Subcutaneous abdominal adipose tissue (tissue), 5 donors: ENCODE measurements at regions not wholly inside any gene's neighbourhood (a gene's known extent, or its start where the extent isn't known, plus 50 kb on each side); places are given as distances from the start of the nearest gene placed in this dataset.
A peak's percentile ranks its signal among the peaks of the same experiment; 100 is the strongest.

Experiments used
- H3K27ac ChIP-seq: one replicate; pipeline ENCODE4 v1.7.0; 2013; ENCODE audit warnings: low read depth, mild to moderate bottlenecking, inconsistent platforms, low read length, moderate library complexity
- H3K27me3 ChIP-seq, 5 donors: one replicate each; pipeline ENCODE4 v1.7.0; 2013; ENCODE audit warnings: low read length in 5 of 5, inconsistent platforms in 1 of 5; ENCODE audit not compliant: control insufficient read depth in 5 of 5, insufficient read depth in 4 of 5
- H3K36me3 ChIP-seq, 5 donors: one replicate each; pipeline ENCODE4 v1.7.0; 2013; ENCODE audit warnings: low read length in 5 of 5; ENCODE audit not compliant: control insufficient read depth in 5 of 5, insufficient read depth in 5 of 5
- H3K4me1 ChIP-seq, 5 donors: one replicate each; pipeline ENCODE4 v1.7.0; 2013; ENCODE audit warnings: low read length in 5 of 5, mild to moderate bottlenecking in 3 of 5, moderate library complexity in 1 of 5; ENCODE audit not compliant: control insufficient read depth in 5 of 5, insufficient read depth in 5 of 5
- H3K4me3 ChIP-seq, 5 donors: one replicate each; pipeline ENCODE4 v1.7.0; 2013; ENCODE audit warnings: low read length in 5 of 5, low read depth in 1 of 5
- H3K9ac ChIP-seq, 5 donors: one replicate each; pipeline ENCODE4 v1.7.0; 2013; ENCODE audit warnings: low read length in 5 of 5, mild to moderate bottlenecking in 4 of 5, moderate library complexity in 3 of 5
- H3K9me3 ChIP-seq, 5 donors: one replicate each; pipeline ENCODE4 v1.7.0; 2013; ENCODE audit warnings: low read length in 5 of 5; ENCODE audit not compliant: control insufficient read depth in 5 of 5
- donor health status: healthy.
- donor health status: healthy.
- donor health status: healthy.
- donor health status: healthy.
- donor health status: healthy.

GRCh38 chr12:58174316-58174715, 232.9 kb downstream of the ATP23 start:
- H3K4me1 ChIP-seq: peaks cover 3 to 18% (median 13%) of the 10 kb centered on the region in 5 donors
- no peaks in the 10 kb centered on the region for H3K27me3 ChIP-seq
- peak overlapping the region in 1 of 5 donors; percentile 8 for H3K9ac ChIP-seq
- no peaks in the 10 kb centered on the region for H3K9me3 ChIP-seq
- no peak overlapping the region for H3K27ac ChIP-seq
- H3K4me3 ChIP-seq: no peak overlapping the region
- no peaks in the 10 kb centered on the region for H3K36me3 ChIP-seq

- Histone ChIP-seq H3K4me3 (no peak overlapping the region), H3K27me3 (no peaks in the 10 kb centered on the region), H3K9me3 (no peaks in the 10 kb centered on the region), H3K36me3 (no peaks in the 10 kb centered on the region), H3K27ac (no peak overlapping the region), H3K4me1 (peaks cover 3 to 18% (median 13%) of the 10 kb centered on the region in 5 donors), H3K9ac (no peak overlapping the region)
Measured at GRCh38 chr12:58176296-58176869, 235.0 kb downstream of the ATP23 start.

- Histone ChIP-seq H3K4me1 (peaks cover 0 to 15% (median 13%) of the 10 kb centered on the region in 5 donors), H3K9me3 (no peaks in the 10 kb centered on the region), H3K36me3 (no peaks in the 10 kb centered on the region), H3K4me3 (no peak overlapping the region), H3K27me3 (no peaks in the 10 kb centered on the region), H3K27ac (no peak overlapping the region), H3K9ac (no peak overlapping the region)
Measured at GRCh38 chr12:58177366-58177765, 236.0 kb downstream of the ATP23 start.

- peaks cover 0 to 5% (median 0%) of the 10 kb centered on the region in 5 donors for H3K4me1 ChIP-seq
- H3K36me3 ChIP-seq: no peaks in the 10 kb centered on the region
- no peak overlapping the region for H3K9ac ChIP-seq
- no peaks in the 10 kb centered on the region for H3K27me3 ChIP-seq
- no peak overlapping the region for H3K27ac ChIP-seq
- no peak overlapping the region for H3K4me3 ChIP-seq
- H3K9me3 ChIP-seq: peaks cover 0 to 7% (median 5%) of the 10 kb centered on the region in 5 donors
Measured at GRCh38 chr12:58184212-58184611, 242.8 kb downstream of the ATP23 start.

- Histone ChIP-seq H3K27me3 (no peaks in the 10 kb centered on the region), H3K27ac (no peak overlapping the region), H3K4me1 (peaks cover 0 to 5% (median 0%) of the 10 kb centered on the region in 5 donors), H3K36me3 (no peaks in the 10 kb centered on the region), H3K4me3 (no peak overlapping the region), H3K9me3 (peaks cover 0 to 7% (median 5%) of the 10 kb centered on the region in 5 donors), H3K9ac (no peak overlapping the region)
Measured at GRCh38 chr12:58186401-58186800, 245.0 kb downstream of the ATP23 start.

- peaks cover 0 to 7% (median 5%) of the 10 kb centered on the region in 5 donors for H3K9me3 ChIP-seq
- no peak overlapping the region for H3K9ac ChIP-seq
- H3K27ac ChIP-seq: no peak overlapping the region
- no peaks in the 10 kb centered on the region for H3K27me3 ChIP-seq
- H3K4me3 ChIP-seq: no peak overlapping the region
- no peaks in the 10 kb centered on the region for H3K36me3 ChIP-seq
- peaks cover 0 to 5% (median 0%) of the 10 kb centered on the region in 5 donors for H3K4me1 ChIP-seq
Measured at GRCh38 chr12:58186914-58187313, 245.5 kb downstream of the ATP23 start.

- Histone ChIP-seq H3K9ac (no peak overlapping the region), H3K4me1 (peaks cover 0 to 5% (median 0%) of the 10 kb centered on the region in 5 donors), H3K27ac (no peak overlapping the region), H3K9me3 (peaks cover 0 to 12% (median 6%) of the 10 kb centered on the region in 5 donors), H3K27me3 (no peaks in the 10 kb centered on the region), H3K4me3 (no peak overlapping the region), H3K36me3 (no peaks in the 10 kb centered on the region)
Measured at GRCh38 chr12:58189030-58189429, 247.7 kb downstream of the ATP23 start.

- H3K27ac ChIP-seq: no peak overlapping the region
- H3K4me3 ChIP-seq: no peak overlapping the region
- H3K9ac ChIP-seq: no peak overlapping the region
- peaks cover 0 to 12% (median 6%) of the 10 kb centered on the region in 5 donors for H3K9me3 ChIP-seq
- H3K36me3 ChIP-seq: no peaks in the 10 kb centered on the region
- peaks cover 0 to 5% (median 0%) of the 10 kb centered on the region in 5 donors for H3K4me1 ChIP-seq
- H3K27me3 ChIP-seq: no peaks in the 10 kb centered on the region
Measured at GRCh38 chr12:58189893-58190292, 248.5 kb downstream of the ATP23 start.

- Histone ChIP-seq H3K4me3 (no peak overlapping the region), H3K27ac (no peak overlapping the region), H3K4me1 (no peaks in the 10 kb centered on the region), H3K9ac (no peak overlapping the region), H3K27me3 (no peaks in the 10 kb centered on the region), H3K9me3 (peaks cover 0 to 12% (median 6%) of the 10 kb centered on the region in 5 donors), H3K36me3 (no peaks in the 10 kb centered on the region)
Measured at GRCh38 chr12:58190618-58191017, 249.3 kb downstream of the ATP23 start.

- no peak overlapping the region for H3K4me3 ChIP-seq
- H3K9ac ChIP-seq: no peak overlapping the region
- H3K4me1 ChIP-seq: no peaks in the 10 kb centered on the region
- no peak overlapping the region for H3K27ac ChIP-seq
- no peaks in the 10 kb centered on the region for H3K36me3 ChIP-seq
- H3K27me3 ChIP-seq: no peaks in the 10 kb centered on the region
- peaks cover 0 to 7% (median 3%) of the 10 kb centered on the region in 5 donors for H3K9me3 ChIP-seq
Measured at GRCh38 chr12:58196971-58197370, 255.6 kb downstream of the ATP23 start.
